Testis (tissue), 2 donors: ENCODE measurements at regions not wholly inside any gene's neighbourhood (a gene's known extent, or its start where the extent isn't known, plus 50 kb on each side); places are given as distances from the start of the nearest gene placed in this dataset.
"Not testable (repeated sequence)": the region's sequence is repeated elsewhere in the genome, so short reads cannot be mapped to it uniquely, and the experiment has no call there.

ENCODE experiments used
- DNase-seq: peaks from one replicate; pipeline ENCODE4 v3.0.0-alpha.2; 2019
- H3K27ac ChIP-seq, 2 donors: fragments of 200-600 bp; sonication (generic); one replicate each; pipeline ENCODE4 v1.5.1; 2019
- H3K27me3 ChIP-seq: fragments of 200-600 bp; sonication (generic); one replicate; pipeline ENCODE4 v1.5.1; 2019
- H3K36me3 ChIP-seq: fragments of 200-600 bp; sonication (generic); one replicate; pipeline ENCODE4 v1.5.1; 2017; ENCODE audit warnings: low read depth; ENCODE audit errors: missing control alignments
- H3K4me1 ChIP-seq: fragments of 200-600 bp; sonication (generic); one replicate; pipeline ENCODE4 v1.5.1; 2019
- H3K4me3 ChIP-seq, 2 donors: fragments of 200-600 bp; sonication (generic); one replicate each; pipeline ENCODE4 v1.5.1; 2017 to 2019
- H3K9me3 ChIP-seq: fragments of 200-600 bp; sonication (generic); one replicate; pipeline ENCODE4 v1.5.1; 2017
- POLR2A ChIP-seq: fragments of 450-650 bp; IDR thresholded peaks from one replicate; pipeline ENCODE4 v1.6.1; 2017; ENCODE audit warnings: antibody characterized with exemption, mild to moderate bottlenecking, moderate library complexity
- WGBS, 2 donors: methylation state at CpG; one replicate each; pipeline ENCODE4 v1.1.5; 2018; 5-methylcytosine and 5-hydroxymethylcytosine counted together
- intact Hi-C: fragments of 100-400 bp; cut with DNase I; formaldehyde crosslinking; loops from one replicate; pipeline ENCODE4 v1.15.1; 2023; ENCODE audit warnings: low total_unique reads
- TF ChIP-seq, protein P1 (sequence below), 3 experiments: fragments of 450-650 bp in 2 of 3; fragments of 200-600 bp in 1 of 3; sonication (generic) in 1 of 3; IDR thresholded peaks; one replicate each; pipeline ENCODE4 v1.5.1; 2016 to 2019; ENCODE audit warnings: antibody characterized with exemption in 3 of 3, mild to moderate bottlenecking in 2 of 3, moderate library complexity in 1 of 3

DNA sequence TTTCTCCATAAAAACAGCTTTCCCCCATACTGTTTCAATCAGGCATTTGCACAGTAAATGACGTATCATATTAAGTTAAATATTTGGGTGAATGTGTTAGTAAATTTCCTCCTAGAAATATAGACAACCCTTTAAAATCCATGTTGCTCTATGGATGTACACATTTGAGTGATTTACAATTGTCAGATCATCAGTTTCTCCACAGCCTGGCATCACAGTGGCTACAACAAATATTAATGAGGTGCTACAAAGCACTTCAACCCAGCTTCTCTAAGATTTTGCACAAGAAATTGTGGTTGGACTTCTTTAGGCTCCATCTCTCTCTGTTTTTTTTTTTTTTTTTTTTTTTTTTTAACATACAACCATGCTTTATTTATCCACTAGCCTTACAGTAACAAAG is 584.4 kb upstream of the AMELY start:
- TF ChIP-seq, protein P1, sequence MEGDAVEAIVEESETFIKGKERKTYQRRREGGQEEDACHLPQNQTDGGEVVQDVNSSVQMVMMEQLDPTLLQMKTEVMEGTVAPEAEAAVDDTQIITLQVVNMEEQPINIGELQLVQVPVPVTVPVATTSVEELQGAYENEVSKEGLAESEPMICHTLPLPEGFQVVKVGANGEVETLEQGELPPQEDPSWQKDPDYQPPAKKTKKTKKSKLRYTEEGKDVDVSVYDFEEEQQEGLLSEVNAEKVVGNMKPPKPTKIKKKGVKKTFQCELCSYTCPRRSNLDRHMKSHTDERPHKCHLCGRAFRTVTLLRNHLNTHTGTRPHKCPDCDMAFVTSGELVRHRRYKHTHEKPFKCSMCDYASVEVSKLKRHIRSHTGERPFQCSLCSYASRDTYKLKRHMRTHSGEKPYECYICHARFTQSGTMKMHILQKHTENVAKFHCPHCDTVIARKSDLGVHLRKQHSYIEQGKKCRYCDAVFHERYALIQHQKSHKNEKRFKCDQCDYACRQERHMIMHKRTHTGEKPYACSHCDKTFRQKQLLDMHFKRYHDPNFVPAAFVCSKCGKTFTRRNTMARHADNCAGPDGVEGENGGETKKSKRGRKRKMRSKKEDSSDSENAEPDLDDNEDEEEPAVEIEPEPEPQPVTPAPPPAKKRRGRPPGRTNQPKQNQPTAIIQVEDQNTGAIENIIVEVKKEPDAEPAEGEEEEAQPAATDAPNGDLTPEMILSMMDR (IDR thresholded peaks at IDR 0.05), result no peak
- no peak for TF ChIP-seq POLR2A
- Histone ChIP-seq H3K36me3 (no peaks in the 10 kb centered on the region), H3K4me3 (no peak overlapping the region), H3K4me1 (no peaks in the 10 kb centered on the region), H3K9me3 (no peaks in the 10 kb centered on the region), H3K27me3 (no peaks in the 10 kb centered on the region), H3K27ac (no peak overlapping the region)
- intact Hi-C loops, result no loop called here
- no peak for DNase-seq
- WGBS, 2 donors, result 73 to 78% methylated on average over 1 of the region's 1 CpG

- H3K9me3 ChIP-seq, DNase-seq, H3K27me3 ChIP-seq, H3K27ac ChIP-seq, H3K4me1 ChIP-seq, intact Hi-C loops, H3K36me3 ChIP-seq, H3K4me3 ChIP-seq: not testable (repeated sequence)
- 47 to 53% methylated on average over 8 of the region's 8 CpGs for WGBS, 2 donors
Observed at GRCh38 chrY:7484455-7485285, 573.1 kb upstream of the AMELY start.

DNA sequence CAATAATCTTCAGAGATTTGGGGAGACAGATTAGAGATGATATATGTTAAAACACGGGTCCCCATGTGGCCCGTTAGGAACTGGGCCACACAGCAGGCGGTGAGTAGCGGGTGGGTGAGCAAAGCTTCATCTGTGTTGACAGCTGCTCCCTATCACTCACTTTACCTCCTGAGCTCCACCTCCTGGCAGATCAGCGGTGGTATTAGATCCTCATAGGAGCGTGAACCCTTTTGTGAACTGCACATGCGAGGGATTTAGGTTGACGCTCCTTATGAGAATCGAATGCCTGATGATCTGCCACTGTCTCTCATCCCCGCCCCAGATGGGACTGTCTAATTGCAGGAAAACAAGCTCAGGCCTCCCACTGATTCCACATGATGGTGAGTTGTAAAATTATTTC is 560.4 kb upstream of the AMELY start:
- Histone ChIP-seq H3K9me3 (no peaks in the 10 kb centered on the region), H3K36me3 (no peaks in the 10 kb centered on the region), H3K27ac (no peak overlapping the region), H3K27me3 (no peaks in the 10 kb centered on the region), H3K4me3 (no peak overlapping the region), H3K4me1 (no peaks in the 10 kb centered on the region)
- no peak for DNase-seq
- WGBS, 2 donors, result 93 to 96% methylated on average over 5 to 10 of the region's 10 CpGs
- intact Hi-C loops, result no loop called here
- TF ChIP-seq, protein P1 (IDR thresholded peaks at IDR 0.05), result no peak
- no peak for TF ChIP-seq POLR2A

DNA sequence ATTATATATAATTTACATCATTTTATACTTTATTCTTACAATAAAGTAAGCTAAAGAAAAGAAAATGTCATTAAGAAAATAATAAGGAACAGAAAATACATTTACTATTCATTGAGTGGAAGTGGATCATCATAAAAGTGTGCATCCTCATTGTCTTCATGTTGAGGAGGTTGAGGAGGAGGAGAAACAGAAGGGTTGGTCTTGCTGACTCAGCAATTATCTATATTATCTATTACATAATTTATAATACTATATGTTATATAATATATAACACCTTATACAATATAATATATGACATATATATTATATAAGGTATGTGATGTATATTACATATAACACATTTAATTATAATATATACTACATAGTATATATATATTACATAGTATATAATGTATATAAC is 558.5 kb upstream of the AMELY start:
- TF ChIP-seq POLR2A, result no peak
- TF ChIP-seq, protein P1 (IDR thresholded peaks at IDR 0.05), result no peak
- intact Hi-C loops, result no loop called here

DNA sequence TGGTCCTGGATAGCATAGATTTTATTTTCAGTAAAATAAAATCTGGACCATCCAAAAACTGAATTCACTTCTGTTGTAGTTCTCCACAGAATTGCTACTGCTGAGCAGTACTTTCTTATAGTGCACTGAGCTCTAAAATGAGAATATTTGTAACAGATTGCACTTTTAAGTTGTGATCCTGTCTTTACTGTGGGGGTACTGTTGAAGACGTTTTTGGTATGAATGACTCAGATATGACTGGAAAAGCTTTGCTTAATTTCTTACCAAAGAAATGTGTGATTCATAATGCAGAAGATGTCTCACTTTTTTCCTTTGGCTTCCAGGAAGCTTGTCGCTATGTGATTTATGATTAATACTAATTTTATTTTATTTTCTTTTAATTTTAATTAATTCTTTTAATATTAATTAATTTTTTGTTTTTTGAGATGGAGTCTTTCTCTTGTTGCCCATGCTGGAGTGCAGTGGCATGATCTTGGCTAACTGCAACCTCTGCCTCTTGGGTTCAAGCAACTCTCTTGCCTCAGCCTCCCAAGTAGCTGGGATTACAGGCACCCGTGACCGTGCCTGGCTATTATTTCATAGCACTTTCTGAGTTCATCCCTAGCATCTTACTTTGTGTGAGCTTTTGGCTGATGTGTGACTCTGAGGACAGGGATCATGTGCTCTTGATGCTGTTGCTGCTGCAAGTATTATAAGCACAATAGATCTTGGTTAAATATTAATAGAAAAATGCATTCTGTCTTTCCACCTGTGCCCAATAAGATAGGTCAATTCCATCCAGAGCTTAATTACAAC is 557.6 kb upstream of the AMELY start:
- intact Hi-C loops, result no loop called here
- DNase-seq, result no peak

More for the DNA sequence above, 558.5 kb upstream of the AMELY start:
- H3K27ac ChIP-seq, result no peak overlapping the region
- no peaks in the 10 kb centered on the region for H3K27me3 ChIP-seq
- DNase-seq, result no peak
- no peaks in the 10 kb centered on the region for H3K36me3 ChIP-seq
- no peak overlapping the region for H3K4me3 ChIP-seq
- no peaks in the 10 kb centered on the region for H3K9me3 ChIP-seq
- H3K4me1 ChIP-seq, result no peaks in the 10 kb centered on the region

More for the DNA sequence above, 557.6 kb upstream of the AMELY start:
- Histone ChIP-seq H3K27me3 (no peaks in the 10 kb centered on the region), H3K27ac (no peak overlapping the region), H3K4me1 (no peaks in the 10 kb centered on the region), H3K36me3 (no peaks in the 10 kb centered on the region), H3K4me3 (no peak overlapping the region), H3K9me3 (no peaks in the 10 kb centered on the region)
- 50 to 82% methylated on average over 3 to 4 of the region's 4 CpGs for WGBS, 2 donors
- TF ChIP-seq, protein P1 (IDR thresholded peaks at IDR 0.05), result no peak
- TF ChIP-seq POLR2A, result no peak
